NCI-H1417 treated with DMSO at 0.1 percent for 48 hours (cell line): ENCODE measurements at regions not wholly inside any gene's neighbourhood (a gene's known extent, or its start where the extent isn't known, plus 50 kb on each side); places are given as distances from the start of the nearest gene placed in this dataset.
A peak's percentile ranks its signal among the peaks of the same experiment; 100 is the strongest.

Source experiments
- DNase-seq: peaks from one replicate; lab custom pipeline; 2025; lab: John Stamatoyannopoulos, UW

DNA sequence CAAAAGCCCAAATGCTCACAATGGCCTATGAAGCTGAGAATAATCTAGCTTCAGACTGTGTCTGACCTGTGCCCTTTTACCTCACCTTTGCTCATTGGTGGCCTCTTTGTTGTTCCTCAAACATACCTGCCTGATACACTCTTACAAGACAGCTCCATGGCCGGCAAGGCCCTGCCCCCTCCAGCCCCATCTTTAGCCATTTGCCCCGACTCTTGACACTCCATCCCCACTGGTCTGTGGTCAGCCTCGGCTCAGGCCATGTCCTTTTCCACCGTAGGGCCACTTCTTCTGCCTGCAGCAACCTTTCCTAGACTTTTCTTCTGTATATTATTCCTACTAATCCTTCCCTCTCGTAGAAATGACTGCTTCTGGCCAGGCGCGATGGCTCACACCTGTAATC is 265.2 kb downstream of the RPS24 start:
- DNase-seq = no peak

DNA sequence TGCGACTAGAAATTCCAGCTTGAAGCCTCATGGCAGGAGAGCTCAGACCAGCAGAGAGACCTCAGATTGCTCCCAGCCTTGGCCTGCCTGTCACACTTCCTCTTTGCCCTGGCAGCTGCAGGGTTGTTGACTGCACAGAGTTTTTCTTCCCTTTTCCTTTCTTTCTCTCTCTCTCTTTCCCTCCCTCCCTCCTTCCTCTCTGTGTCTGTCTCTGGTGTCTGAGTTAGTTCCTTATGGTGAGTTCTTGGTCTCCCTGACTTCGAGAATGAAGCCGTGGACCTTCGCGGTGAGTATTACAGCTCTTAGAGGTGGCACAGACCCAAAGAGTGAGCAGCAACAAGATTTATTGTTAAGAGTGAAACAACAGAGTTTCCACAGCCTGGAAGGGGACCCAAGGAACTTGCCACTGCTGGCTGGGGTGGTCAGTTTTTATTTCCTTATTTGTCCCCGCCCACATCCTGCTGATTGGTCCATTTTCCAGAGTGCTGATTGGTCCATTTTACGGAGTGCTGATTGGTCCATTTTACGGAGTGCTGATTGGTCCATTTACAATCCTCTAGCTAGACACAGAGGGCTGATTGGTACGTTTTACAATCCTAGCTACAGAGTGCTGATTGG is 266.3 kb downstream of the RPS24 start:
- DNase-seq = no peak

- DNase-seq = no peak
Measured at GRCh38 chr10:78300526-78300925, 266.9 kb downstream of the RPS24 start.

DNA sequence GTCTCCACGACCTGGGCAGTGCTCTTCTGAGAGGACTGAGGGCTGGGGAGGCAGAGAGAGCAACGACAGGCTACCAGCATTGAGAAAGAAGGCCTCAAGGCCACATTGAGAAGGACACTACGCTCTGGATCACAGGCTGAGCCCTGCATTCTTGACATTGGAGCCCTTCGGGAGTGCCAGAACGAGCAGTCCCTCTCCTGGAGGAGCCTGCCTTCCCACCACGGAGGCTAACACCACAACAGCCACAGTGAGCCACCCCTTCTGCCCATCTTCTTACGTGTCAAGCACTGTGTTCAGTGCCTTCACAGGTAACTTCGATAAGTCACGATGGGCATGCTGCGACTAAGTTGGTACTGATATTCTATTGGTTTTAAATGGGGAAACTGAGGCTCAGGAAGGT is 267.8 kb downstream of the RPS24 start:
- no peak for DNase-seq

DNA sequence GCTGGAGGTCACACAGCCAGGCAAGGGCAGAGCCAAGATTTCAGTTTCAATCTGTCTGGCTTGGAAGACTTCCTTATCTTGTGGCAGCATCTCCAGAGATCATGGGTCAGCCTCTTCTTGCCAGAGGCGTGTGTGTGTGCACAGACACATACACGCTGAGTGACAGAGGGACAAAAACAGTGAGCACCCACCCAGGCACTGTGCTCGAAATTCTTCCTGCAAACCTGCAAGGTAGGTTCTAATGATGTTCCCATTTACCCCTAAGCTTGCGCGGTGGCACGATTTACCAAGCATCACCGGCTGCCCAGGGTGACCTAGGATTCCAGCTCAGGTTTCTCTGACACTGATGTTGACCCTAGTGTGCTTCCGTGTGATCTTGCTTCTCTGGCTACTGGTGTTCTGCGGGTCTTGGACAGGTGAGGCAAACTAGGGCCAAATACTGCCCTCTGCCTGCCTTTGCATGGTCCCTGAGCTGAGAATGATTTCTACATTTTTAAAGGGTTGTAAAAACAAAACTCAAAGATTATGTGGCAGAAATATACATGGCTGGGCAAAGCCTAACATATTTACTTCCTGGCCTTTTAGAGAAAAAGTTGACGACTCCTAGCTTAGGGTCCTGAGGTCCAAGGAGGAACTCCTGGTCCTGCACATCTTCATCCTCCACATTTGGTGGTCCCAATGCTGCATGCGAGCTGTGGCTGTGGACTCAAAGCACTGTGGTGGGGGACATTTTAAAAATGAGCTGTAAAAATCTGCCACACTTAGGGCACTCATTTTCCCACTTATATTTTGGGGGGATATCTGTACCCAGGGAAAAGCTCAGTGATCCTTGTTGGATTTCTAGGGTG is 268.5 kb downstream of the RPS24 start:
- DNase-seq = no peak

DNA sequence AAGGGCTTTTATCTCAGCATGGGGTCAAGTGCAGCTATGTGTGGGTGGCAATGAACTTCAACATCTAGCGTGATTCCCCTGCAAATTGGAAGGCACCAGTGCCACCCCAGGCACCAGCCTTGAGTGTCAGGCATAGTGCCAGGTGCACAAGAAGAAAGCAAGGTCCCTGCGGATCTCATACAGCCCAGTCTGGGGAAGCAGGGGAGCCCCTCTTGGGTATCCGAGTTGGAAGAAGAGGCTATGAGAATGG is 269.0 kb downstream of the RPS24 start:
- DNase-seq = no peak

GRCh38 chr10:78302989-78303854 is 269.6 kb downstream of the RPS24 start:
- DNase-seq = peak; percentile 72

DNA sequence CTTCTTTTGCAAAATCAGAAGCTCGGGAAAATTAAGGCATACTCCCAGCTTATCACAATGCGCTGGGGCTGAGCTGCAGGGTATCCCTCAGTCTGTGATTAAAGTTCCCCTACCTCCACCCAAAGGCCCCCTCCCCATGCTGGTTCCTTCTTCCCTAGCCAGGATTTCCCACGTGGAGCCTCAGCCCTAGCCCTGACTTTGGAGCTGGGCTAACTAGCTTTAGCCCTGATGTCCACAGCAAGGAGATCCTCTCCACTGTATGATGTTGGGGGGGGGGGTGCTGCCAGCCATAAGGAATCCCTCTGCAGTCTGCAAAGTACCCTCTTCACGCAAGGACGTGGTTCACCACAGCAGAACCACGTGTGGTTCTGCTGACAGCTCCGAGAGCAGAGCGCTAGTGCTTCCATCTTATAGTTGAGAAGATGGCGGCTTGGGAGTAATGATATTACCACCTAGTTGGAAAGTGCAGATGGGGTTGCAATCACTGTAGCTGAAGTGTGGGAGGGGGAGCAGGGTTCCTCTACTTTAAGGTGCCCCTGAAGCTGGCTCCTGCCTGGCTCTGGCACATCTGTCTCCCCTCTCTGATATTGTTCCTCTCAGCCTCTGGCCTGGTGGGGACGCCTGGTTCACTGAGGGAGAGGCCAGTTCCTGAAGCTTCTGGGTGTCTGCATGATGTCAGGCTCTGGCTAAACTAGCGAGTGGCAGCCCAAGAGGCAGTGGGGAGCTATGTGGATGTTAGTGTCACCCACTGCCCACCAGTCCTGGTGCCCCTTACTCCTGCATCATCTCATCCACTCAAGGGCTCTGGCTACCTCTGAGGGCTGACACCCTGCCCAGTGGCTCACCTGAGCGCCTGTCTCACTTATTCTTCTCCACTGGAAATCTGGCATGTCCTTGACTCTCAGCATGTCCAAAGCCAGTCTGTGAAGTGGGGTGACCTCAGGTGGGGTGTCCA is 270.7 kb downstream of the RPS24 start:
- no peak for DNase-seq

GRCh38 chr10:78305311-78305710 is 271.6 kb downstream of the RPS24 start:
- DNase-seq = no peak

GRCh38 chr10:78306358-78306757 is 272.7 kb downstream of the RPS24 start:
- no peak for DNase-seq

GRCh38 chr10:78307576-78307975 is 273.9 kb downstream of the RPS24 start:
- DNase-seq = no peak

- DNase-seq = no peak
Measured at GRCh38 chr10:78309536-78310237, 276.0 kb downstream of the RPS24 start.

DNA sequence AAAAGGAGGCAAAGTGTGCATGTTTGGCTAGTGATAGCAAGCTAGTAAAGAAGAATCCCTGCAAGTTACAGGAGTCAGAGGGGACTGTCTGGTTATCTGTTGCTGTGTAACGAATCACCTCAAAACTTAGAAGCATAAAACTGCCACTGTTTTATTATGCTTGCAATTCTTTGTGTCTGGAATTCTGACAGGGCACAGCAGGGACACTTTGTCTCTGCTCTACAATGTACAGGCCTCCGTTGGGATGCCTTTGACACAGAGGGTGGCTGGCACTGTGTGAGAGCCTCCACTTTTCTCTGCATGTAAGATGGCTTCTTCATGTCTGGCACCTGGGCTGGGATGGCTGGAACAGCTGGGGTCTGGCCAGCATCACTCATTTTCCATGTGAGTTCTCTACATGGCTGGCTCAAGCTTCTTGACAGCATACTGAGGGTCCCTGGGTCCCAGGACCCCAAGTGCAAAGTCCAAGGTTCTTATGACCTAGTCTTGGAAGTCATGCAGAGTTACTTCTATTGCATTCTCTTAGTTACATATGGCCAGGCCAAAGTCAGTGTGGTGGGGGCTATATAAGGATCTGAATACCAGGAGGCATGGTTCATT is 276.9 kb downstream of the RPS24 start:
- no peak for DNase-seq

DNA sequence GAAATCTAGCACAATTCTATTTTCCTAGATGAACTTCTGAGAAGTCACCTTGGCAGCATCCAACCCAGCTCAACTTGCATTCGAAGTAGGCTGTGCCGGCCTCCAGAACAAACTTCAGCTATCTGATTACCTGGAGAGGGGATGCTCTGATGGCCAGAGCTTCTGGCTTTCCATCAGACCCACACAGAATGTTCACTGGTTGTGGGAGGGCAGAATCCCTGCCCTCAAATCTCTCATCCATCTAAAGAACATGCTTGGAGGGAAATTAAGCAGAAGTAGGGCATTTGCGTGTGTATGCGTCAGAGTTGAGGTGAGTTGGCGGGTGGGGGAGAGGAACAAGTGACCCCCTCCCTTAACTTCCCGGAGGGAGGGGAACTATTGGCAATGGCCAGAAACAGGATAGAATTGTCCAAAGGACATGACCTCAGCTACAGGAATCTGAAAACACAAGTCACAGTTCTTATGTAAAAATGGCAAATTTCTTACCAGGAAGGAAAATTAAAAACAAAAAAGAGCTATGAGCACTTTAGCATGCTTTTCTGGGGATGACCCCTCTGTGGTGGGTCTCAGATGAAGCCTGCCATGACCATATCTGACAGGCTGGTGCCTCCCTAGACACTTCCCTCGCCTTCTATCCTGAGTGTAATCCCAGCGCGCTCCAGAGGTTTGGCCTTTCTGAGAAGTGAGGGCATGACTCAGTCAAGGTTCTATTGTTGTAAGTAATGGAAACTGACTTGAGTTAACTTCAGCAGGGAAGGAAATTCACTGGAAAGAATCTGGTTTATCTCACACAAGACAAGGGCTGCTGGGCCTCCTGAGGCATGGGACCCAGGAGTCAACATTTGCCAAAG is 278.8 kb downstream of the RPS24 start:
- DNase-seq = no peak

DNA sequence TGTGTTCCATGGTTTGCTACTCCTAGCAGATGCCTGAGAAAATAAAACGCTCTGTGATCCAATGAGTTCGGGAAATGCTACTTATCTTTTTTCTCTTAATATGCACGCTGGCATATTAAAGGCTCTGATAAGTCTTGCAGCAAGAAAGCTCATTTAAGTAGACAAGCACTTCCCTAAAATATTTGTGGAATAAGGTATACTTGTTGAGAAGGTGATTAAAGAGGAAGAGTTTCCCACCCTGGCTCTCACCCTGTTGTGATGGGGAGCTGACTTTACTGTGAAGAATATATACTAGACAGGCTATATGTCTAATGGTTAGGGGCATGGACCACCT is 279.4 kb downstream of the RPS24 start:
- DNase-seq = no peak

DNA sequence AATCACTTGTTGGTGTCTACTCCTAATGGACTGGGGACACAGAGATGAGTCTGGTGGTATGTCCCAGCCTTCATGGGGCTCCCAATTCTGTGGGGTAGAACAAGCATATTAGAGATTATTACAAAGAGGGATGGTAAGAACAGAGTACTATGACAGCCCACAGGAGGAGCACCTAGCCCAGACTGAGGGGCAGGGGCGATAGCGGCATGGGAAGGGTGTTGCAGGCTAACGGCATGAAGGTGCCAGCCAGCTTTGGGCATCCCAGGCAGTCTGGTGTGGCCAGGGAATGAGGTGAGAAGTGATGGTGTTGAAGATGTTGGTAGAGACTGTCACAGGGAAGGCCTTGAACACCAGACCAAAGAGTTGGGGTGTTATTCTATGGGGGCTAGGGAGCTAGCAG is 280.0 kb downstream of the RPS24 start:
- no peak for DNase-seq

GRCh38 chr10:78314651-78315050 is 281.0 kb downstream of the RPS24 start:
- DNase-seq = no peak

GRCh38 chr10:78316451-78316931 is 282.8 kb downstream of the RPS24 start:
- no peak for DNase-seq

- DNase-seq = no peak
Measured at GRCh38 chr10:78318305-78318704, 284.6 kb downstream of the RPS24 start.

- no peak for DNase-seq
Measured at GRCh38 chr10:78319371-78319770, 285.7 kb downstream of the RPS24 start.
